GM20000 (cell line): ENCODE measurements at regions not wholly inside any gene's neighbourhood (a gene's known extent, or its start where the extent isn't known, plus 50 kb on each side); places are given as distances from the start of the nearest gene placed in this dataset.

Experiments
- DNase-seq: peaks from one replicate; pipeline ENCODE4 v3.0.0; 2012; ENCODE audit warnings: low spot score
- CTCF ChIP-seq: IDR thresholded peaks from 2 replicates; pipeline ENCODE4 v1.5.1; 2012; ENCODE audit warnings: mild to moderate bottlenecking, control low read depth; ENCODE audit errors: extremely low read depth, missing control alignments

DNA sequence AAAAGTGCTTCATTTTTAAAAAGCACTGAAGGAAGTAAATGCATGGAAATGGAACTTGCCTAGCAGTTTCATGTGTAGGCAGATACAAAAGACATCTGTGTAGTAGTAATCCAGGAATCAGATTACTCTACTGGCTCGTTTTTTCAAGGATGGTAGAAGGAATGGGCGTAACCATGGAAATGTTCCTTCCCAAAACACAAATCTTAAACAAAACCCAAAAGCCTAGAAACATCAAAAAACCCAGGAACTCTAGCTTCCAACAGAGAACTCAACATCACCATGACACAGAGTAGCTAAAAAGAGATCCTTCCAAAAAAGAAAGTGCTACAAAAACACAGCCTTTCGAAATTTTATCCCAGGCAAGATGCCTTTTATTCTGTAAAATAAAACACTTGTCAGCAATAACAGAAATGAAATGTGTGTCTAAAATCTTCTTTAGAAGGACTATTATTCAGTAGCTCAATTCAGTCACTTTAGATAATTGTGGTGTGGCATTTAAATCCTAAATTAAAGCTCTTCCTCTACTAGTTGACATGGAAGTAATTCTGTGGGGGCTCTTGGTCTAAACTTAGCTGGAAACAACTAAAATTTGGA lies 81.7 kb downstream of the FAM217A start:
- TF ChIP-seq CTCF = no peak
- no peak for DNase-seq

DNA sequence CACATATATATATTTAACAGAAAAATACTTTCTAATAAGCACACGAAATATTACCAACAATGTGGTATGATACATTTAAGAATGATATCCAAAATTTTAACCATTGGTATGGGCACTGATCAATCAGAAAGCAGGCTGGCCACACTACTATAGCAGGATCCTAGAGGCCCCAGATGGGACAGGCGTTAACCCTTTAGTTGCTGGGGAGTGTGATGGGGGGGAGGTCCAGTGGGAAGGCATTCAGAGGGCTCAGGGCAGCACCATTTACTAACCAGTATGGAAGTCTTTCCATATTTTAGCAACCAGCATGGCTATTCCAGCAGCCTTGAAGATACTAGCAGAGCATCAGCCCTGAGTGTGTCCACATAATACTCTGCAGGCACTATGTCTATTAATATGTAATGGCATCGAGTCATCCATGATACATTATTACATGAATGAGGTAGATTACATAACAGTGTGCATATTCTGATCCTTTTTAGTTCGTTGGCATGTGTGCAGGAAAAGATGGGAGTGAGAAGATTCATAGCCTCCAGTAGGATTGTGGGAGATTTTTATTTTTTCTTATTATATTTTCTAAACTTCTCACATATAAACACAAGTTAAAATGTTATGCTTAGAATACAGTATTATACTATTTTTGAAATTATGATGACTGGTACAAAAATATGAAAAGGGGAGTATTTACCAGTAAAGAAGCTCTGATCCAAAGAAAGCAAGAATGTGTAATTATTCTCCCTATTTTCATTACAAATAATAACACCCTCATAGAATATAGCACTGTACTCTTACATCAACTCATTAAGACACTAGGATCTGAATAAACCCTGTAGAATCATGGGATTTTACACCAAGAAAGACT lies 78.9 kb downstream of the FAM217A start:
- DNase-seq = no peak
- TF ChIP-seq CTCF = no peak

- no peak for TF ChIP-seq CTCF
- no peak for DNase-seq
Measured at GRCh38 chr6:4004249-4004648, 74.7 kb downstream of the FAM217A start.

GRCh38 chr6:4008324-4009047 lies 70.5 kb downstream of the FAM217A start:
- TF ChIP-seq CTCF = no peak
- DNase-seq = peak; percentile 20

GRCh38 chr6:4009486-4009885 lies 69.5 kb downstream of the FAM217A start:
- no peak for TF ChIP-seq CTCF
- no peak for DNase-seq

DNA sequence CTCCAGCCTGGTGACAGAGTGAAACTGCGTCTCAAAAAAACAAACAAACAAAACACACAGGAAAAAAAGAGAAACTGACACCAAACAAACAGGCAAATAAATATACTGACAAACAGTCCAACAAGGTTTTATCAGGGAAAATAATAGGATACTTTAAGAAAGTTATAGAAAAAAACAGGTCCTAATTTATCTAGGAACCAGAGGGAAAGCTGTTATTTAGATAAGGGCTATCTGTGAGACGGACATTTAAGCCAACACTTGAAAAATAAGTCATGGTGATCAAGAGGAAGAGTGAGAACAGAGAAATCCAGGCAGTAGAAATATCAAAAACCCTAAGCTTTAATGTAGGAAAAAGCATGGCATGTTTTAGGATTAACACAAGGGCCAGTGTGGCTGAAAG lies 68.9 kb downstream of the FAM217A start:
- no peak for TF ChIP-seq CTCF
- DNase-seq = no peak

GRCh38 chr6:4010689-4011090 lies 68.2 kb downstream of the FAM217A start:
- no peak for DNase-seq
- TF ChIP-seq CTCF = no peak
